Sigmoid colon (tissue), 6 donors: ENCODE measurements at regions not wholly inside any gene's neighbourhood (a gene's known extent, or its start where the extent isn't known, plus 50 kb on each side); places are given as distances from the start of the nearest gene placed in this dataset.

Source experiments
- DNase-seq: peaks from one replicate; pipeline ENCODE4 v3.0.0-alpha.2; 2019
- H3K27ac ChIP-seq, 4 donors: fragments of 200-600 bp; sonication (generic); one replicate each; pipeline ENCODE4 v1.5.1; 2016 to 2019; ENCODE audit warnings: mild to moderate bottlenecking in 1 of 4
- H3K27me3 ChIP-seq, 3 donors: fragments of 200-600 bp; sonication (generic); one replicate each; pipeline ENCODE4 v1.5.1; 2019; ENCODE audit warnings: mild to moderate bottlenecking in 1 of 3
- H3K36me3 ChIP-seq, 4 donors: fragments of 200-600 bp; sonication (generic); one replicate each; pipeline ENCODE4 v1.5.1; 2016 to 2019
- H3K4me1 ChIP-seq, 4 donors: fragments of 200-600 bp; sonication (generic); one replicate each; pipeline ENCODE4 v1.5.1; 2017 to 2019
- H3K4me3 ChIP-seq, 4 donors: fragments of 200-600 bp; sonication (generic); one replicate each; pipeline ENCODE4 v1.5.1; 2017 to 2019; ENCODE audit warnings: mild to moderate bottlenecking in 2 of 4, moderate library complexity in 1 of 4
- H3K9me3 ChIP-seq, 4 donors: fragments of 200-600 bp in 3 of 4; sonication (generic) in 3 of 4; one replicate each; pipeline versions ENCODE4 v1.5.1 to v1.6.1; 2013 to 2019
- CTCF ChIP-seq, 4 experiments: fragments of 450-650 bp in 3 of 4; fragments of 200-600 bp in 1 of 4; IDR thresholded peaks; one replicate each; pipeline ENCODE4 v1.5.1; 2016 to 2019; ENCODE audit warnings: antibody characterized with exemption in 4 of 4, mild to moderate bottlenecking in 3 of 4, moderate library complexity in 2 of 4
- EP300 ChIP-seq, 4 donors: sonication (generic); formaldehyde crosslinking; IDR thresholded peaks; one replicate each; pipeline ENCODE4 v1.6.1; 2017; ENCODE audit warnings: antibody characterized with exemption in 4 of 4
- POLR2A ChIP-seq, 2 donors: fragments of 450-650 bp; IDR thresholded peaks; one replicate each; pipeline ENCODE4 v1.6.1; 2016; ENCODE audit warnings: antibody characterized with exemption in 2 of 2, mild to moderate bottlenecking in 2 of 2, moderate library complexity in 2 of 2
- POLR2AphosphoS5 ChIP-seq, 4 donors: sonication (generic); formaldehyde crosslinking; IDR thresholded peaks; one replicate each; pipeline ENCODE4 v1.6.1; 2017; ENCODE audit warnings: antibody characterized with exemption in 4 of 4
- WGBS, 2 donors: extraction: QIAGEN DNeasy Blood & Tissue Kit; methylation state at CpG; one replicate each; pipeline ENCODE4 v1.1.7; 2013; 5-methylcytosine and 5-hydroxymethylcytosine counted together
- intact Hi-C: fragments of 100-400 bp; cut with DNase I; formaldehyde crosslinking; loops from one replicate; pipeline ENCODE4 v1.15.1; 2023
- donor health status: healthy with polysubstance abuse.
- donor health status: healthy.

GRCh38 chr6:21692721-21693120 is 99.2 kb downstream of the SOX4 start:
- intact Hi-C loops, result no loop called here
- DNase-seq, result no peak
- WGBS, 2 donors, result 59 to 85% methylated on average over 1 of the region's 1 CpG

DNA sequence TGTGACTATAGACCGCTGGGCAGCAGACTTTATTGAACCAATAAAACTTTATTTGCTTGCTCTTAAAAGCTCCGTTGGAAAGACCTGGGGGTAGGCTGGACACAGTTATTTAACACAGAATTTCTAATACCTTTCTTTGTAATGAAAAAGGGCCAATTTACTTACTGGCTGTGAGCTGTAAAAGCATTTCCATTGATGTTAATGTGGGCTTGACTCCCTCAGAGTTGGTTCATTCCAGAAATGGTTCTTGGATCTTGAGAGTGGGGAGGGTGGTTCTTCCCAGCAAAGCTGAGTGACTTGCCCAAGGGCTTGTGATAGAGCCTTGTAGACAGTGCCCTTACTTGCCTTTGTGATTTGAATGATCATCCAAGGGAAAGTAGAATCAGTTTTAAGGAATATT is 100.6 kb downstream of the SOX4 start:
- intact Hi-C loops, result no loop called here
- whole genome bisulfite sequencing, 2 donors, result 23 to 57% methylated on average over 2 of the region's 2 CpGs
- DNase-seq, result no peak
- Histone ChIP-seq H3K4me1 (peaks cover 0 to 10% (median 0%) of the 10 kb centered on the region in 4 donors), H3K36me3 (no peaks in the 10 kb centered on the region), H3K4me3 (no peak overlapping the region), H3K27ac (no peak overlapping the region), H3K27me3 (no peaks in the 10 kb centered on the region), H3K9me3 (no peaks in the 10 kb centered on the region)
- TF ChIP-seq CTCF (IDR thresholded peaks at IDR 0.05) (no peak), POLR2AphosphoS5 (IDR thresholded peaks at IDR 0.05) (no peak), EP300 (IDR thresholded peaks at IDR 0.05) (no peak), POLR2A (IDR thresholded peaks at IDR 0.05) (no peak)

More at GRCh38 chr6:21692721-21693120, 99.2 kb downstream of the SOX4 start:
- TF ChIP-seq CTCF (IDR thresholded peaks at IDR 0.05) (no peak), POLR2AphosphoS5 (IDR thresholded peaks at IDR 0.05) (no peak), POLR2A (IDR thresholded peaks at IDR 0.05) (no peak), EP300 (IDR thresholded peaks at IDR 0.05) (no peak)
- Histone ChIP-seq H3K9me3 (no peaks in the 10 kb centered on the region), H3K4me1 (peaks cover 0 to 10% (median 0%) of the 10 kb centered on the region in 4 donors), H3K36me3 (peaks cover 0 to 5% (median 0%) of the 10 kb centered on the region in 4 donors), H3K27me3 (no peaks in the 10 kb centered on the region), H3K4me3 (no peak overlapping the region), H3K27ac (no peak overlapping the region)

GRCh38 chr6:21707524-21708319 is 114.2 kb downstream of the SOX4 start:
- H3K27ac ChIP-seq, result no peak overlapping the region
- intact Hi-C loops, result no loop called here
- H3K27me3 ChIP-seq, result no peaks in the 10 kb centered on the region
- 56 to 65% methylated on average over 3 of the region's 3 CpGs for WGBS, 2 donors
- no peaks in the 10 kb centered on the region for H3K36me3 ChIP-seq
- H3K4me3 ChIP-seq, result no peak overlapping the region
- peaks cover 0 to 15% (median 7%) of the 10 kb centered on the region in 4 donors for H3K4me1 ChIP-seq
- no peak for DNase-seq
- TF ChIP-seq POLR2AphosphoS5 (IDR thresholded peaks at IDR 0.05) (no peak), POLR2A (IDR thresholded peaks at IDR 0.05) (no peak), EP300 (IDR thresholded peaks at IDR 0.05) (no peak), CTCF (IDR thresholded peaks at IDR 0.05) (no peak)
- no peaks in the 10 kb centered on the region for H3K9me3 ChIP-seq

DNA sequence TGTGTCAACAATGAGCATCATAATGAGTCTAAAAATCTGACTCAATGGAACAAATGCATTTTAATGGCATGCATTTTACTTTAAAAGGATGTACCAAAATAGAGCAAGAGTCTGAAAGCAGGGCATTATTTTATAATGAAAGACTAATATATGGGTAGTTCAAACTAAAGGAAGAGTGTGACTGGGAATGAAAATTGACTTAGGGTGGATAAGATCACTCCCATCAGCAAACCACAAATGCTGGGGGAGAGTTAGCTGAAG is 114.7 kb downstream of the SOX4 start:
- intact Hi-C loops, result no loop called here
- DNase-seq, result no peak

More for the DNA sequence above, 114.7 kb downstream of the SOX4 start:
- no peak for TF ChIP-seq POLR2AphosphoS5 (IDR thresholded peaks at IDR 0.05)
- TF ChIP-seq POLR2A (IDR thresholded peaks at IDR 0.05), result no peak
- no peak for TF ChIP-seq EP300 (IDR thresholded peaks at IDR 0.05)
- no peak for TF ChIP-seq CTCF (IDR thresholded peaks at IDR 0.05)
- H3K27ac ChIP-seq, result no peak overlapping the region
- no peaks in the 10 kb centered on the region for H3K36me3 ChIP-seq
- no peaks in the 10 kb centered on the region for H3K9me3 ChIP-seq
- H3K4me1 ChIP-seq, result peaks cover 0 to 15% (median 7%) of the 10 kb centered on the region in 4 donors
- no peaks in the 10 kb centered on the region for H3K27me3 ChIP-seq
- no peak overlapping the region for H3K4me3 ChIP-seq
